Mesendoderm (in vitro differentiated cells): ENCODE measurements at regions not wholly inside any gene's neighbourhood (a gene's known extent, or its start where the extent isn't known, plus 50 kb on each side); places are given as distances from the start of the nearest gene placed in this dataset.

Source experiments
- DNase-seq: peaks from one replicate; pipeline ENCODE4 v3.0.0; 2013
- H2AK5ac ChIP-seq: 2 replicates; pipeline ENCODE4 v1.6.1; 2013; ENCODE audit warnings: low read length, inconsistent platforms
- H2BK120ac ChIP-seq: 2 replicates; pipeline ENCODE4 v1.6.1; 2013; ENCODE audit warnings: low read depth, mild to moderate bottlenecking, low read length, moderate library complexity, mixed read lengths
- H2BK15ac ChIP-seq: replicated peaks from 2 replicates; pipeline ENCODE4 v1.6.1; 2013; ENCODE audit warnings: low read depth, mild to moderate bottlenecking, moderate library complexity
- H2BK5ac ChIP-seq: 2 replicates; pipeline ENCODE4 v1.6.1; 2013; ENCODE audit warnings: low read length, inconsistent platforms
- H3K18ac ChIP-seq: 2 replicates; pipeline ENCODE4 v1.6.1; 2013; ENCODE audit warnings: mild to moderate bottlenecking, low read length, mixed read lengths
- H3K23ac ChIP-seq: one replicate; pipeline ENCODE4 v1.6.1; 2013; ENCODE audit warnings: low read length
- H3K27ac ChIP-seq: 2 replicates; pipeline ENCODE4 v1.5.1; 2013; ENCODE audit warnings: low read depth, mild to moderate bottlenecking, inconsistent platforms, low read length, moderate library complexity
- H3K27me3 ChIP-seq: 2 replicates; pipeline ENCODE4 v1.6.1; 2013; ENCODE audit warnings: low read length, control low read depth, mild to moderate bottlenecking, inconsistent platforms; ENCODE audit not compliant: insufficient read depth, poor library complexity
- H3K36me3 ChIP-seq: 2 replicates; pipeline ENCODE4 v1.6.1; 2013; ENCODE audit warnings: low read length, inconsistent platforms; ENCODE audit not compliant: control insufficient read depth, insufficient read depth
- H3K4ac ChIP-seq: one replicate; pipeline ENCODE4 v1.6.1; 2013; ENCODE audit warnings: low read depth, mild to moderate bottlenecking, low read length, moderate library complexity
- H3K4me1 ChIP-seq: 2 replicates; pipeline ENCODE4 v1.6.1; 2013; ENCODE audit warnings: low read depth, low read length, inconsistent platforms; ENCODE audit not compliant: control insufficient read depth
- H3K4me2 ChIP-seq: 2 replicates; pipeline ENCODE4 v1.6.1; 2013; ENCODE audit warnings: low read length
- H3K4me3 ChIP-seq: 2 replicates; pipeline ENCODE4 v1.5.1; 2013; ENCODE audit warnings: mild to moderate bottlenecking, low read length
- H3K56ac ChIP-seq: one replicate; pipeline ENCODE4 v1.6.1; 2013; ENCODE audit warnings: low read length
- H3K79me1 ChIP-seq: 2 replicates; pipeline ENCODE4 v1.6.1; 2013; ENCODE audit warnings: low read length, inconsistent platforms
- H3K79me2 ChIP-seq: 2 replicates; pipeline ENCODE4 v1.6.1; 2013; ENCODE audit warnings: mild to moderate bottlenecking, low read length; ENCODE audit not compliant: control insufficient read depth, insufficient read depth
- H3K9ac ChIP-seq: 2 replicates; pipeline ENCODE4 v1.6.1; 2013; ENCODE audit warnings: low read length, inconsistent platforms
- H4K5ac ChIP-seq: one replicate; pipeline ENCODE4 v1.6.1; 2013; ENCODE audit warnings: low read length
- H4K8ac ChIP-seq: one replicate; pipeline ENCODE4 v1.6.1; 2013; ENCODE audit warnings: low read depth, mild to moderate bottlenecking, control low read depth, low read length, moderate library complexity
- WGBS: extraction: QIAGEN DNeasy Blood & Tissue Kit; methylation state at CpG from one replicate; pipeline ENCODE4 v1.1.7; 2013; ENCODE audit warnings: low lambda C conversion rate, missing lambda C conversion rate; ENCODE audit not compliant: insufficient coverage; ENCODE audit errors: extremely low coverage; 5-methylcytosine and 5-hydroxymethylcytosine counted together

DNA sequence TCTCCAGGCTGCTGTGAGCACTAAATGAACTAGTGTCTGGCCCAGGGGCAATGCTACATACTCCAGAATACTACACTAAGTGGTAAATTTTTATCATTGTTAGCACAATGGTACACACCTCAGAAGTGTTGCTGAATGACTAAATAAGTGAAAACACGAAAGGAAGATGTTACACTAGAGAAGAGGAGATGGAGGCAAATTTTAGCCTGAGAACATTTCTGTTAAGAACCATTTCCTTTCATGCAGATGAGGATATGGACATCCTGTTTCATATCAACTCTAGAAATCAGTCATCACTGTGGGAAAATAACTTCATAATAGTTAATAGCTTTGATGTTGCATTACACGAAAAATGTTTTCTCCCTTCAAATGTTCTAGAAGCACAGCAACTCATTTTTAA lies 117.6 kb upstream of the STK17B start:
- Histone ChIP-seq H3K23ac (no peak overlapping the region), H3K79me2 (no peaks in the 10 kb centered on the region), H3K36me3 (no peaks in the 10 kb centered on the region), H4K5ac (no peak overlapping the region), H3K27ac (no peak overlapping the region), H2AK5ac (no peak overlapping the region), H3K4me1 (no peaks in the 10 kb centered on the region), H3K79me1 (no peaks in the 10 kb centered on the region), H3K9ac (no peak overlapping the region), H4K8ac (no peak overlapping the region), H3K18ac (no peak overlapping the region), H3K56ac (no peak overlapping the region), H2BK5ac (no peak overlapping the region), H3K4me2 (no peak overlapping the region), H2BK120ac (no peak overlapping the region), H2BK15ac (no peak overlapping the region), H3K4ac (no peak overlapping the region), H3K27me3 (no peaks in the 10 kb centered on the region), H3K4me3 (no peak overlapping the region)
- DNase-seq, result no peak
- WGBS, result no CpG with 5 or more reads among the region's 2 CpGs

DNA sequence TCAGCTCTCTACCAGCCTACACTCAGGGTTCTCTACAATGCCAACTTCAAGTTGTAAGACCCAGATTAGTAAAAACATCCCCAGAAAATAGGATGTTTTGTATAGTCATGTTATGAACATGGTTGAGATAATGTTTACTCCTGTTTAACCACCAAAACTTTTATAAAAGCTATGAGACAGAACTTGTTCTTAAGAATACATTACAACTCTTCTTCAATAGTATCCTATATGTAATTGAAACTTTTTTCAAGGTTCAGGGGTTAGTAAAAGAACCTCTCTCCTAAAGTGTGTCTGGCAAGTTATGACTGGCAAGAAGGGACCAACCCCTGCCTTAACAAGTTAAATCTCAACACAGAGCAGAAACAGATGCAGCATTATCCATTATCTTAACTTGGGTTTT lies 118.8 kb upstream of the STK17B start:
- H3K4me3 ChIP-seq, result no peak overlapping the region
- H3K79me2 ChIP-seq, result no peaks in the 10 kb centered on the region
- no peak for DNase-seq
- H3K79me1 ChIP-seq, result no peaks in the 10 kb centered on the region
- no peak overlapping the region for H2AK5ac ChIP-seq
- no peaks in the 10 kb centered on the region for H3K4me1 ChIP-seq
- H4K5ac ChIP-seq, result no peak overlapping the region
- H2BK120ac ChIP-seq, result no peak overlapping the region
- no peak overlapping the region for H3K56ac ChIP-seq
- H3K4ac ChIP-seq, result peak overlapping the region; percentile 10
- no peak overlapping the region for H2BK15ac ChIP-seq
- H3K27me3 ChIP-seq, result no peaks in the 10 kb centered on the region
- no peaks in the 10 kb centered on the region for H3K36me3 ChIP-seq
- H4K8ac ChIP-seq, result no peak overlapping the region
- H3K18ac ChIP-seq, result no peak overlapping the region
- H3K9ac ChIP-seq, result no peak overlapping the region
- H2BK5ac ChIP-seq, result no peak overlapping the region
- H3K4me2 ChIP-seq, result no peak overlapping the region
- H3K27ac ChIP-seq, result no peak overlapping the region
- H3K23ac ChIP-seq, result no peak overlapping the region

DNA sequence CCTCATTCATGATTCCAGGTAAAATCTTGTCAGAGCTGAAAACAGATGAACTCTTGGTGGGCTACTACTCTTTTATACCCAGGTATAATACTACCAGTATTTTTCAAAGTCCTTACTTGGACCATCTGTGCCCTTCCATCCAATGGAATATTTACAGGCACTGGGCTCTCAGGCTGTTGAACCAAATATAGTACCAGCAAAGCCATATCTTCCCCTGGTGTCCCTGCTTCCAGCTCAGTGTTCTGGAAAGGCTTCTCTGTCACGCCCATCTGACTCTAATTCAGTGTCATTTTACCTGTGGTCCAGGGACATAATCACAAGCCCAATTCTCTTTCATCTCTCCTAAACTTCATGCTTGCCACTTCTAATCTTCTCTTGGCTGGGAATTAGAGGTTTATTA lies 119.2 kb upstream of the STK17B start:
- no peak overlapping the region for H3K4ac ChIP-seq
- H4K8ac ChIP-seq, result no peak overlapping the region
- no peaks in the 10 kb centered on the region for H3K4me1 ChIP-seq
- H3K9ac ChIP-seq, result no peak overlapping the region
- no peak overlapping the region for H3K56ac ChIP-seq
- no peak overlapping the region for H3K18ac ChIP-seq
- no CpG with 5 or more reads among the region's 1 CpG for WGBS
- no peak overlapping the region for H2BK120ac ChIP-seq
- H2BK15ac ChIP-seq, result no peak overlapping the region
- H2AK5ac ChIP-seq, result no peak overlapping the region
- no peak overlapping the region for H3K4me3 ChIP-seq
- H3K79me2 ChIP-seq, result no peaks in the 10 kb centered on the region
- no peak overlapping the region for H4K5ac ChIP-seq
- H3K4me2 ChIP-seq, result no peak overlapping the region
- H3K36me3 ChIP-seq, result no peaks in the 10 kb centered on the region
- no peak for DNase-seq
- H3K27me3 ChIP-seq, result no peaks in the 10 kb centered on the region
- H3K27ac ChIP-seq, result no peak overlapping the region
- H2BK5ac ChIP-seq, result no peak overlapping the region
- H3K79me1 ChIP-seq, result no peaks in the 10 kb centered on the region
- H3K23ac ChIP-seq, result no peak overlapping the region

DNA sequence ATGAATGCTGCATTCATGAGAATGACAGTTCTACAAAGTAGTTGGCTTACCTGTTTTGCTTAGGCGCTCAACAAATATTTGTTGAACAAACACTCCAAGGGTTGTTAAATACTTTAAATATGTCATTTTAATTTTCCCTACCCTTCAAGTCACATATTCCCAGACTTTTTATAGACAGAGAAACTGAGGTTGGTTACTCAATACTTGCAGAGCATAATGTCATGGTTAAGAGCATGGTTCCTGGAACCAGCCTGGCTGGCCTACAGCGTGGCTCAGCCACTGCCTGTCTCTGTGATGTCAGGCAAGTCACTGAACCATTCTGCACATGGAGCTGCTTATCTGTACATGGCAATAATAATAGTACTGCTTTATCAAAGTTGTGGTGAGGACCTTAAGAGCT lies 120.0 kb upstream of the STK17B start:
- Histone ChIP-seq H3K18ac (no peak overlapping the region), H3K27ac (no peak overlapping the region), H3K4me1 (no peaks in the 10 kb centered on the region), H3K79me1 (no peaks in the 10 kb centered on the region), H3K4me2 (no peak overlapping the region), H4K5ac (no peak overlapping the region), H3K36me3 (no peaks in the 10 kb centered on the region), H2BK120ac (no peak overlapping the region), H3K4ac (no peak overlapping the region), H3K56ac (no peak overlapping the region), H3K9ac (no peak overlapping the region), H3K23ac (no peak overlapping the region), H2AK5ac (no peak overlapping the region), H3K27me3 (no peaks in the 10 kb centered on the region), H4K8ac (no peak overlapping the region), H3K79me2 (no peaks in the 10 kb centered on the region), H3K4me3 (no peak overlapping the region), H2BK15ac (no peak overlapping the region), H2BK5ac (no peak overlapping the region)
- no peak for DNase-seq
- no CpG with 5 or more reads among the region's 2 CpGs for whole genome bisulfite sequencing

DNA sequence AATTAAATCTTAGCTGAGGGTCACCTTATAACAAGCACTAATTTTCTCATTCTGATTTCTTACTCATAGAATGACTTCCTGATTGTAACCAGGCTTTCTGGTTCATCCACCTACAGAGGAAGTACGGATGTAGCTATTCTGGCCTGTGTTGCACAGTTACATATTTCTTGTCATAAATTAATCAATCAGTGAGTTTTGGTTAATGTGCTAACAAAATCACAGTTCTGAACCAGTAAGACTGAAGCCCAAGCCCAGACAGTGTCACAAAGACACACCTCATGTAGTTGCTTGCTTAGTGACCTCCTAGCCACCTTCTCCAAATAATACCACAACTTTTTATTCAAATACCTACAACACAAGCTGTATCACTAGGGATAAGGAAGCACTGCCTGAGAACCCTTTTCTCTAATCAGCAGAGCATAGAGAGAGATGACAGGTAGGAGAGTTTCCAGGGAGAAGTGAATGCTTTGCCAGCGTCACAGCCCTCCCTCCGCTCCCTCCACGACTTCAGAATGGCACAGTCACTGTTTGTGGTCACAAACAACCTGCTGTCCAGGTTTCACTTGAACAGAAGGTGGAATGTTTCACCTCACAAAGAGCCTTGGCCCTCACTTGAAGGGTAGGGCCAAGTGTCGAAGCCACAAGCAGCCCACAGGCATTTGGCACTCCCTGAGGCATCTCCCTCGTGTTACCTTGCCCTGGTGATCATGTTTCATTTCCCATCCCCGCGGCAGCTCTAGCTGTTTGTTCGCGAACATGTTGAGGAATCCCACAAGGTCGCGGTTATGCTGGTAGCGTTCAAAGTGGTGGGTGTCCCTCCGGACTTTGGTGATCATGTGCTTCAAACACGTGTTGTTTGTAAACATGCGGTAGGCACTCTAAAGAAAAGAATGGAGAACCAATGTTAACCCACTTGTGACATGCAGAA lies 120.8 kb upstream of the STK17B start:
- Histone ChIP-seq H3K4me2 (no peak overlapping the region), H3K18ac (no peak overlapping the region), H3K36me3 (no peaks in the 10 kb centered on the region), H3K4me3 (no peak overlapping the region), H3K4me1 (no peaks in the 10 kb centered on the region), H2BK120ac (no peak overlapping the region), H3K79me2 (no peaks in the 10 kb centered on the region), H3K27ac (no peak overlapping the region), H4K5ac (no peak overlapping the region), H3K9ac (no peak overlapping the region), H3K4ac (no peak overlapping the region), H2BK15ac (no peak overlapping the region), H2AK5ac (no peak overlapping the region), H2BK5ac (no peak overlapping the region), H3K79me1 (no peaks in the 10 kb centered on the region), H4K8ac (no peak overlapping the region), H3K56ac (no peak overlapping the region), H3K27me3 (no peaks in the 10 kb centered on the region), H3K23ac (no peak overlapping the region)
- DNase-seq, result peak; percentile 53
- no CpG with 5 or more reads among the region's 16 CpGs for WGBS
